ENCODE measurements at regions not wholly inside any gene's neighbourhood (a gene's known extent, or its start where the extent isn't known, plus 50 kb on each side); places are given as distances from the start of the nearest gene placed in this dataset.

GRCh38 chr5:56449071-56449640 lies 216.0 kb upstream of the ANKRD55 start:
- H3K36me3 ChIP-seq, result no peaks in the 10 kb centered on the region

GRCh38 chr5:56447656-56448055 lies 214.5 kb upstream of the ANKRD55 start:
- intact Hi-C loops (cut with DNase I), result no loop called here
- H3K36me3 ChIP-seq, result no peaks in the 10 kb centered on the region
- no peaks in the 10 kb centered on the region for H3K9me3 ChIP-seq
- H3K4me3 ChIP-seq, result no peak overlapping the region
- H3K27me3 ChIP-seq, result no peaks in the 10 kb centered on the region
- no peaks in the 10 kb centered on the region for H3K4me1 ChIP-seq
- no peak overlapping the region for H3K27ac ChIP-seq (replicated peaks in 1 of 4)
- WGBS, result 96% methylated on average over 4 of the region's 4 CpGs
- no peak for TF ChIP-seq POLR2AphosphoS5 (IDR thresholded peaks at IDR 0.05)
- TF ChIP-seq CTCF (IDR thresholded peaks at IDR 0.05), result no peak
- TF ChIP-seq POLR2A (IDR thresholded peaks at IDR 0.05; ENCODE audit: low read depth), result no peak
- TF ChIP-seq EP300 (IDR thresholded peaks at IDR 0.05), result no peak
- DNase-seq (ENCODE audit: extremely low spot score), result no peak

More at GRCh38 chr5:56449071-56449640, 216.0 kb upstream of the ANKRD55 start:
- Histone ChIP-seq H3K27me3 (no peaks in the 10 kb centered on the region), H3K9me3 (no peaks in the 10 kb centered on the region), H3K4me1 (no peaks in the 10 kb centered on the region), H3K27ac (replicated peaks in 1 of 4) (no peak overlapping the region), H3K4me3 (no peak overlapping the region)
- peak; percentile 62 for DNase-seq (ENCODE audit: extremely low spot score)
- intact Hi-C loops (cut with DNase I), result no loop called here
- no peak for TF ChIP-seq POLR2A (IDR thresholded peaks at IDR 0.05; ENCODE audit: low read depth)
- TF ChIP-seq POLR2AphosphoS5 (IDR thresholded peaks at IDR 0.05), result no peak
- no peak for TF ChIP-seq EP300 (IDR thresholded peaks at IDR 0.05)
- TF ChIP-seq CTCF (IDR thresholded peaks at IDR 0.05), result no peak
- WGBS, result 81% methylated on average over 7 of the region's 7 CpGs

GRCh38 chr5:56447232-56447631 lies 214.1 kb upstream of the ANKRD55 start:
- intact Hi-C loops (cut with DNase I), result no loop called here
- no peak for DNase-seq (ENCODE audit: extremely low spot score)
- no peaks in the 10 kb centered on the region for H3K36me3 ChIP-seq

GRCh38 chr5:56446728-56447127 lies 213.6 kb upstream of the ANKRD55 start:
- TF ChIP-seq POLR2AphosphoS5 (IDR thresholded peaks at IDR 0.05) (no peak), EP300 (IDR thresholded peaks at IDR 0.05) (no peak), POLR2A (IDR thresholded peaks at IDR 0.05; ENCODE audit: low read depth) (no peak), CTCF (IDR thresholded peaks at IDR 0.05) (no peak)
- H3K4me3 ChIP-seq, result no peak overlapping the region
- intact Hi-C loops (cut with DNase I), result no loop called here
- no peak overlapping the region for H3K27ac ChIP-seq (replicated peaks in 1 of 4)
- DNase-seq (ENCODE audit: extremely low spot score), result no peak
- H3K27me3 ChIP-seq, result no peaks in the 10 kb centered on the region
- H3K9me3 ChIP-seq, result no peaks in the 10 kb centered on the region
- H3K36me3 ChIP-seq, result no peaks in the 10 kb centered on the region
- no peaks in the 10 kb centered on the region for H3K4me1 ChIP-seq

More at GRCh38 chr5:56447232-56447631, 214.1 kb upstream of the ANKRD55 start:
- no peaks in the 10 kb centered on the region for H3K9me3 ChIP-seq
- H3K27me3 ChIP-seq, result no peaks in the 10 kb centered on the region
- no peaks in the 10 kb centered on the region for H3K4me1 ChIP-seq
- H3K4me3 ChIP-seq, result no peak overlapping the region
- 90% methylated on average over 4 of the region's 4 CpGs for WGBS
- TF ChIP-seq POLR2AphosphoS5 (IDR thresholded peaks at IDR 0.05) (no peak), EP300 (IDR thresholded peaks at IDR 0.05) (no peak), CTCF (IDR thresholded peaks at IDR 0.05) (no peak), POLR2A (IDR thresholded peaks at IDR 0.05; ENCODE audit: low read depth) (no peak)
- no peak overlapping the region for H3K27ac ChIP-seq (replicated peaks in 1 of 4)

- Histone ChIP-seq H3K4me3 (no peak overlapping the region), H3K9me3 (no peaks in the 10 kb centered on the region), H3K4me1 (peaks cover 0 to 5% (median 0%) of the 10 kb centered on the region in 4 donors), H3K27me3 (no peaks in the 10 kb centered on the region), H3K36me3 (no peaks in the 10 kb centered on the region), H3K27ac (replicated peaks in 1 of 4) (no peak overlapping the region)
- TF ChIP-seq POLR2AphosphoS5 (IDR thresholded peaks at IDR 0.05) (no peak), CTCF (IDR thresholded peaks at IDR 0.05) (no peak), POLR2A (IDR thresholded peaks at IDR 0.05; ENCODE audit: low read depth) (no peak), EP300 (IDR thresholded peaks at IDR 0.05) (no peak)
- DNase-seq (ENCODE audit: extremely low spot score), result peak; percentile 62
- intact Hi-C loops (cut with DNase I), result no loop called here
- WGBS, result 90% methylated on average over 2 of the region's 2 CpGs
These were observed 210.7 kb upstream of the ANKRD55 start for GRCh38 chr5:56443826-56444225.
